ENCODE measurements at regions not wholly inside any gene's neighbourhood (a gene's known extent, or its start where the extent isn't known, plus 50 kb on each side); places are given as distances from the start of the nearest gene placed in this dataset.

- DNase-seq (ENCODE audit: low spot score) = no peak
Observed at GRCh38 chr4:19780871-19781270, 470.8 kb upstream of the SLIT2 start.

- peak; percentile 12 for DNase-seq (ENCODE audit: low spot score)
Observed at GRCh38 chr4:19776929-19777328, 474.8 kb upstream of the SLIT2 start.

GRCh38 chr4:19776021-19776459 lies 475.7 kb upstream of the SLIT2 start:
- DNase-seq (ENCODE audit: low spot score) = peak; percentile 59

- no peak for DNase-seq (ENCODE audit: low spot score)
Observed at GRCh38 chr4:19774690-19775256, 476.9 kb upstream of the SLIT2 start.

- no peak for DNase-seq (ENCODE audit: low spot score)
Observed at GRCh38 chr4:19772581-19772980, 479.1 kb upstream of the SLIT2 start.

GRCh38 chr4:19756661-19757060 lies 495.0 kb upstream of the SLIT2 start:
- DNase-seq (ENCODE audit: low spot score) = no peak

- no peak for DNase-seq (ENCODE audit: low spot score)
Observed at GRCh38 chr4:19752599-19752998, 499.1 kb upstream of the SLIT2 start.

GRCh38 chr4:19748519-19749479 lies 502.9 kb upstream of the SLIT2 start:
- DNase-seq (ENCODE audit: low spot score) = peak; percentile 60

- no peak for DNase-seq (ENCODE audit: low spot score)
Observed at GRCh38 chr4:19746377-19746776, 505.3 kb upstream of the SLIT2 start.

GRCh38 chr4:19743115-19743638 lies 508.5 kb upstream of the SLIT2 start:
- no peak for DNase-seq (ENCODE audit: low spot score)

- peak; percentile 60 for DNase-seq (ENCODE audit: low spot score)
Observed at GRCh38 chr4:19739101-19739651, 512.5 kb upstream of the SLIT2 start.

GRCh38 chr4:19736968-19737756 lies 514.5 kb upstream of the SLIT2 start:
- no peak for DNase-seq (ENCODE audit: low spot score)

GRCh38 chr4:19735012-19735411 lies 516.7 kb upstream of the SLIT2 start:
- DNase-seq (ENCODE audit: low spot score) = no peak

GRCh38 chr4:19729886-19730651 lies 521.6 kb upstream of the SLIT2 start:
- DNase-seq (ENCODE audit: low spot score) = peak; percentile 6

- DNase-seq (ENCODE audit: low spot score) = no peak
Observed at GRCh38 chr4:19728773-19729172, 522.9 kb upstream of the SLIT2 start.

- no peak for DNase-seq (ENCODE audit: low spot score)
Observed at GRCh38 chr4:19727141-19727540, 524.6 kb upstream of the SLIT2 start.

- DNase-seq (ENCODE audit: low spot score) = no peak
Observed at GRCh38 chr4:19725130-19725529, 526.6 kb upstream of the SLIT2 start.

GRCh38 chr4:19722404-19722803 lies 529.3 kb upstream of the SLIT2 start:
- DNase-seq (ENCODE audit: low spot score) = no peak

GRCh38 chr4:19721587-19721986 lies 530.1 kb upstream of the SLIT2 start:
- no peak for DNase-seq (ENCODE audit: low spot score)

GRCh38 chr4:19720610-19721009 lies 531.1 kb upstream of the SLIT2 start:
- no peak for DNase-seq (ENCODE audit: low spot score)

- DNase-seq (ENCODE audit: low spot score) = no peak
Observed at GRCh38 chr4:19720190-19720589, 531.5 kb upstream of the SLIT2 start.
